ENCODE measurements at regions not wholly inside any gene's neighbourhood (a gene's known extent, or its start where the extent isn't known, plus 50 kb on each side); places are given as distances from the start of the nearest gene placed in this dataset.

- DNase-seq (ENCODE audit: low read depth in 2 of 3, low spot score in 2 of 3), result no peak
Measured at GRCh38 chr20:7330850-7331249, 563.4 kb downstream of the BMP2 start.

DNA sequence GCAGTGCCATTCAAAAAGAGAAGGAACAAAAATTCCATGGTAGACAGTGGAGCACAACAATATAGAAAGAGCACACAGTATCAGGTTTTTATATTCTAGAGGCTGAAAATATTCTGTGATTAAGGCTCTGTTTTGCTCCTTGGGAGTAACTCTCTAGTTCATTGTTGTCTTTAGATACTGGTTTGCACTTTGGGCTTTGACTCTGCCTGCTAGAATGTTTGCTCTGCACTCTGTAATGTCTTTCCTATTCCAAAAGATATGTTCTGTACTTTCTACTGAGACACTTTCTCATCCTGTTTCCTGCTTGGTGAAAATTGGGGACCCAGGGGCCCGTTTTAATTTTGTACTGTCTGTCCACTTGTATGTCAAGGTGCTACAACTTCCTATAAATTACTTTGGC is 564.7 kb downstream of the BMP2 start:
- DNase-seq (ENCODE audit: low read depth in 2 of 3, low spot score in 2 of 3), result no peak

- no peak for DNase-seq (ENCODE audit: low read depth in 2 of 3, low spot score in 2 of 3)
Measured at GRCh38 chr20:7333841-7334240, 566.4 kb downstream of the BMP2 start.

DNA sequence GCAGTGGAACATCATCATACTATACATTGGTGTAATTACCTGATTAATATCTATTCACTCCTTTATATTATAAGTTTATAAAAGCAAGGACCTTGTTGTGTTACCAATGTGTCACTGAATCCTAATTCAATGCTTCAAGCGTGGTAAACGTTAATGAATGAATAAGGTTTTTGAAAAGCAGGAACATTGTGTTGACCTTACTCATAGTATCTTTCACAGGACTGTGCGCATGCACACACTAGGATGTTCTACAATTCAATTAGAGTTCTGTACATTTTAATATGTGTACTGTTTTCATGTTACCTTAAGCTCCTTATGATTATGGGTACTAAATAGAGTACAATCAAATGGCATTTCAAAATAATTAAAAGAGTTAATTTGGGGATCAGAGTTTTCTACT is 578.5 kb downstream of the BMP2 start:
- DNase-seq (ENCODE audit: low read depth in 2 of 3, low spot score in 2 of 3), result no peak

DNA sequence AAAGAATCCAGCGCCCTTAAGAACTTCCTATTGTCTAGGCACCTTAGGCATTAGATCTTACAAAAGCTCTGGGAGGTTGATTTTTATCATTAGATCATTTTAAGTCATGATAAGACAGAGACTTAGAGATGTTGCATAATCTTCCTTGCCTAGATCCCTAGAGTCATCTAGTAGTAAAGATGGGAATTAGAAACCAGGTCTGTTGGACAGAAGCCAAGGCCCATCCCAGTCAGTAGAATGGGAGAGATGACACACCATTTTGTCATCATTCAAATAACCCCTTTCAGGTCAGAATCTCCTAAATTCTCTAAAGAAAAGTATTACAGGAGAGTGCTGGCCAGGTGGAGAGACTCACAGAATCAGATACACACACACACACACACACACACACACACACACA is 579.1 kb downstream of the BMP2 start:
- DNase-seq (ENCODE audit: low read depth in 2 of 3, low spot score in 2 of 3), result no peak

GRCh38 chr20:7347409-7347808 is 579.9 kb downstream of the BMP2 start:
- DNase-seq (ENCODE audit: low read depth in 2 of 3, low spot score in 2 of 3), result no peak

DNA sequence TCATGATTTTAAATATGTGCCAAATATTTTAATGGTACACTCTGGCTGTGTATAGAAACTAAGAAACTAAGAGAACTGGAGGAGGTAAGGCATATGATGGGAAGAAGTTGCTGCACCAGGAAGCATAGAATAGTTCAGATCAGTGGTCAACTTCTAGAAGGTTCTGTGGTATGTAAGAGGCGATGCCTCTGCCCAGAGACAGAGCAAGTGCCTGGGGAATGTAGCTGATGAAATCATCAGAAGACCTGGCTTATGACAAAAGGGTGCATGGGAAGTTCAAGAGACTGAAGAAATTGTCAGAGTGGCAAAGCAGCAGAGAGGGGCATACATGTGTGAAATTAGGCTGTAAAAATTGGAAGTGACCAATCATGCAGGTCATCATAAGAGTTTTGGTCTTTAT is 580.8 kb downstream of the BMP2 start:
- no peak for DNase-seq (ENCODE audit: low read depth in 2 of 3, low spot score in 2 of 3)

GRCh38 chr20:7352165-7352564 is 584.7 kb downstream of the BMP2 start:
- no peak for DNase-seq (ENCODE audit: low read depth in 2 of 3, low spot score in 2 of 3)

- no peak for DNase-seq (ENCODE audit: low read depth in 2 of 3, low spot score in 2 of 3)
Measured at GRCh38 chr20:7355051-7355450, 585.2 kb downstream of the HAO1 start.

- DNase-seq (ENCODE audit: low read depth in 2 of 3, low spot score in 2 of 3), result no peak
Measured at GRCh38 chr20:7358670-7359069, 581.6 kb downstream of the HAO1 start.

- DNase-seq (ENCODE audit: low read depth in 2 of 3, low spot score in 2 of 3), result no peak
Measured at GRCh38 chr20:7359739-7360138, 580.5 kb downstream of the HAO1 start.

DNA sequence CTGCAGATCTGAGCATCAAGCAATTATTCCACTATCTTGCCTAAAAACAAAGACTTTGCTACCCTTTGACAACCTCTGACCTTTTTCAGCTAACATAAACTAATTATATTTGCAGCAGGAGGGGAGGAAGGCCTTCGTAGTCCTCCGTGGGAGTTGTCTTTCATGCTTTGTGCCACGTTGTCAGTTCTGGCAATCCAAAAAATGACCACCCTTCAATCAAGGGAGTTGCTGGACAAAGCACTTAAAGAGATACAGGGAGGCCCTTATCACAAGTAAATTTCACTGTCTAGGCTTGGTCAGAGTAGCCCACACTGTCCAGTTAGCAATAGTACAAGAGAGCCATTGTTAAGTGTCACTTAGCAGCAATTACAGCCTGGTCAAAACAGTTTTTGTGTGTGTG is 578.9 kb downstream of the HAO1 start:
- no peak for DNase-seq (ENCODE audit: low read depth in 2 of 3, low spot score in 2 of 3)

DNA sequence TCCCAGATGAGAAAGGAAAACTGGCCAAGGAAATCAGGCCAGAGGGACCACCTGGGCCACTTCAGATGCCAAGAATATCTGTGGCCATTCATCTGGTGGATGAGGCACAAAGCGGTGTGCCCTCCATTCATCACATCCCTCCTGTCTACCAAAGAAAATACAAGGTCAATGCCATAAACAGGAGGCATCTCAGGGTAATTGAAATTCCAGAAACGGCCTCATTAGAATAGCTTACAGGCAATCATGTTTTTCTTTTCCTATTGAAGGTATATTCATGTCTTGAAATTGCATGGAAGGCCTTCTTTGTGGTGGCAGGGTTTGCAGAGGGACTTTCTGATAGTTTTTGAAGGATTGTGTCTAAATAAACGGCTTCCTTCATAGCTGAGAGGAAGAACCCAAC is 578.3 kb downstream of the HAO1 start:
- no peak for DNase-seq (ENCODE audit: low read depth in 2 of 3, low spot score in 2 of 3)

- DNase-seq (ENCODE audit: low read depth in 2 of 3, low spot score in 2 of 3), result no peak
Measured at GRCh38 chr20:7362601-7363000, 577.7 kb downstream of the HAO1 start.

DNA sequence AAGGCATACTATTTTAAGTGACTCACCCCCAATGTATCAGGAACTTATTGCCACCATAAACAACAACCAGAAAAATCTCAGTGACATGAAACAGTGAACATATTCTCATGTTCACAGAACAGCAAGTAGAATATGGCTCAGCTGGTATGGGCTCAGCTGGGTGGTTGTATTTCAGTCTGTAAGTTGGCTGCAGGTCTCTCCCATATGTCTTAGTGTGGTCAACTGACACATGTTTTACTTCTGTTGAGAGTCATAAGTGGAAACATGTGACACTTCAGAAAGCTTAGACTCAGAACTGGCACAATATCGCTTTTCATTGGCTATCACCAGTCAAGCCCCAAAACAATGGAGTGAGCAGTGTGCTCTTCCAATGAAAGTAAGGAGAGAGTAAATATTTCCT is 574.1 kb downstream of the HAO1 start:
- DNase-seq (ENCODE audit: low read depth in 2 of 3, low spot score in 2 of 3), result no peak

DNA sequence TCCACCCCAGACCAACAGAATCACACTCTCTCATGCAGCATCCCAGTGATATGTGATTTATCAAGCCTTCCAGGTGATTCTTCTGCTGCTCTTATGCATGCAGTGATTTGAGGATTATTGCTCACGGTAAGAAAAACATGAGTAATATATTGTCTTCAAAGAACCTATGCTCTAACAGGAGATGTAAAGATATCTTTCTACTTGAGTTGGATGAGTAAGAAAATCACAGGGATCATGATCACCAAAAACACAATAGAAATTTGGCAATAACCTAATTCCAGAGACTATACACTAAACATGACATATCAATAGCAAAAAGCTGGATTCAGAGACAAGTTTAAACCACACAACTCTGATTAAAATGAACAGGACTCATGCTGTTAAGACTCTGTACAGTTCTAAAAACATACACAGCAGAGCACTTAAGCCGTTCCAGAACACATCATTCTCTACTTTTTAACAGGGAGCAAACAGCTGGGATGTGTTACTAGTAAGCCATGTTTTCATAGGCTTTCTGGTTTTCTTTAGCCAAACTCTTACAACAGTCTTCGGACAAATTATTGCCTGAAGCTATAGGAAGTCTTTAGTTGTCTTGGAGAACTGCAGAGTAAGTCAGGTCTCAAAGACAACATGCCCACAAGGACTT is 568.6 kb downstream of the HAO1 start:
- no peak for DNase-seq (ENCODE audit: low read depth in 2 of 3, low spot score in 2 of 3)

DNA sequence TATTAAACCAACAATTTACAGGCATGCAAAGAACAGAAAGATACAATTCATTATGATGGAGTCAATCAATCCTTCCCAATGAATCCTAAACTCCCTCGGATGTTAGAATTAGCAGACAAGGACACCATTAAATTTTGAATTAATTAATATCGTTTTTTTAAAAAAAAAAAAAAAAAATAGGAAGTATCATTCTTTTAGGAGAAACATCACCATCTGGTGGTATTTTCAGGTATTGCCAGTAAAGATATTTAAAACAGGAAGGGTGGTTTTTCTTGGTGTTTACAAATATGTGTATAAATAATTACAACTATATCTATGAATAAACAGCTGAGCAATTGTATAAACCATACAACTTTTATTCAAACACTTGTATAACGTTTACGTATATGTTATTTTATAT is 564.4 kb downstream of the HAO1 start:
- DNase-seq (ENCODE audit: low read depth in 2 of 3, low spot score in 2 of 3), result no peak

DNA sequence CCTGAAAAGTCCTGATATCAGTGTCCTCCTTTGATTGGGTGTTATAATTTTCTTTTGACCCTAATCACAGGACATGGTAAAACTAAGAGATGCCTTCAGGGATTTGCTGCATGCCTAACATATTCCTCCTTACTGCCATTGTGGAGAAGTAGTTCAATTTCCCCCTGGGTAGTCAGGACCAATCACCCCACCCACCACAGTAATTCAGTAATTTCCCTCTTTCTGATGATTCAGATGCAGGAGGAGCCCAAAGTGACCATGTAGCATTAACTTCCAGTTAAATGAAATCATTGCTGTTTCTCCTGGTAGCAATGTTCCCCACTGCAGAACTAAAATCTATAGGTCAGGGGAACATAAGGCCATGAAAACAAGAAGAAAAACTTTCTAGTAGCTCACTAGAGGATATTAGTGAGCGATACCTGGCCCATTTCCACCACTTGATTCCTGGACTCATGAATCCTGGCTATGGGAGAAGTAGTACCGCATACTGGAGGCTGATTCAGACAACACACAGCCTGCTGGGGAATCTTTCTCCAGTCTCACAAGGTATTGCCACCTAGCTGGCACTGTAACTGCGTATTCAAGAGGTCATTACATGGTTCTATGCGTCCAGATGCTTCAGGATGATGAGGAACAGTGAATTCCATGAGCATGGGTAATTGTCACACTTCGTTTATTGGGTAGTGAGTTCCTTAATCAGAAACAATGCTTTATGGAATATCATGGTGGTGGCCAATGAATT is 561.2 kb downstream of the HAO1 start:
- DNase-seq (ENCODE audit: low read depth in 2 of 3, low spot score in 2 of 3), result no peak

- DNase-seq (ENCODE audit: low read depth in 2 of 3, low spot score in 2 of 3), result no peak
Measured at GRCh38 chr20:7379621-7380220, 560.5 kb downstream of the HAO1 start.

- DNase-seq (ENCODE audit: low read depth in 2 of 3, low spot score in 2 of 3), result no peak
Measured at GRCh38 chr20:7383216-7383615, 557.0 kb downstream of the HAO1 start.

DNA sequence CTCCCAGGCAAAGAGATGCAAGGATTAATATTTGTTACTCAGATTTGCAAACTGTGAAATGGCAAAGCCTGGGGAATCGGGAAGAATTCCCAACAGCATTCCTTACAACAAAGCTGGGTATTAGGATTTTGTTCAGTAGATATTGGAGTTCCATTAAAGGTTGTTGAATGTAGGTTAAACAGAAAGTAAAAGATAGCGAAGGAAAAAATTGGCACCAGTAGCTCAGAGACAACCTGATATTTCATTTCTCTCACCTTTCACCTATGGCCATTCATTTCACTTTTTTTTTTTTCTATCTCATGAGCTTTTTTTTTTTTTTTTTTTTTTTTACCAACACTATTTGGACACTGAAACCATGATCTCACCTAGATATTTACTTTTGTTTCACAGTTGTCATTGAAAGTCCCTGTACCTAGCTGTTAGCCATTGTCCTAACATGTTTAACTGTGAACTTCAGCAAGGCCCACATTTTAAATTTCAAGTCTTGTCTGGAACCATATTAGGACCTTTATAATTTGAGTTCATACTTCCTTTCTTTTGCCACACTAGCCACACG is 552.5 kb downstream of the HAO1 start:
- no peak for DNase-seq (ENCODE audit: low read depth in 2 of 3, low spot score in 2 of 3)

DNA sequence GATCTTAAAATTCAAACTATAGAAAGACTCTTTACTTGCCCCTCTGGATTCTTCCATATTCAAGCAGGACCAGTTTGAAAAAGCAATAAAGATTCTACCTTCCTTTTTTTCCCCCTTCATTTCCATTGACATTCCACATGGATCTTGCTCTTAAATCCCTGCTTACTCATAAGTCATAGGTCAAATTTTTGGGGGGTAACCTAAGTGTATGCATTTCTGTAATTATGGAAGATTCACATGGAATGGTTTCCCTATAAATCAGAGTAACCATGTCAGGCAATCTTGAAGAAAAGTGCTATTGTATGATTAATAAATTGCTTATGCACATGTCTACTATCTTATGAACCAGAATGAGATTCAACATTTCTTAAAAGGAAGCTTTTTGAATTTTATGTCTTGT is 551.0 kb downstream of the HAO1 start:
- no peak for DNase-seq (ENCODE audit: low read depth in 2 of 3, low spot score in 2 of 3)
